ENCODE measurements at regions not wholly inside any gene's neighbourhood (a gene's known extent, or its start where the extent isn't known, plus 50 kb on each side); places are given as distances from the start of the nearest gene placed in this dataset.

GRCh38 chr2:42888321-42889245 lies 96.2 kb upstream of the HAAO start:
- no peak overlapping the region for H3K4me3 ChIP-seq (ENCODE audit: low read depth, low read length)
- TF ChIP-seq CTCF (IDR thresholded peaks at IDR 0.05; ENCODE audit: low read depth, low read length) = no peak
- no peak for TF ChIP-seq POLR2A (IDR thresholded peaks at IDR 0.05; ENCODE audit: extremely low read depth, insufficient read length)
- no peak for TF ChIP-seq MAX (IDR thresholded peaks at IDR 0.05; ENCODE audit: low read depth, low read length)
- no peak for TF ChIP-seq MYC (IDR thresholded peaks at IDR 0.05; ENCODE audit: low read depth, low read length)
- no peak for DNase-seq (ENCODE audit: low read depth)

- TF ChIP-seq CTCF (IDR thresholded peaks at IDR 0.05; ENCODE audit: low read depth, low read length) = no peak
- no peak for TF ChIP-seq POLR2A (IDR thresholded peaks at IDR 0.05; ENCODE audit: extremely low read depth, insufficient read length)
- no peak for TF ChIP-seq MAX (IDR thresholded peaks at IDR 0.05; ENCODE audit: low read depth, low read length)
- no peak for TF ChIP-seq MYC (IDR thresholded peaks at IDR 0.05; ENCODE audit: low read depth, low read length)
- DNase-seq (ENCODE audit: low read depth) = no peak
- no peak overlapping the region for H3K4me3 ChIP-seq (ENCODE audit: low read depth, low read length)
Measured at GRCh38 chr2:42886921-42887320, 94.5 kb upstream of the HAAO start.

GRCh38 chr2:42882756-42883155 lies 90.4 kb upstream of the HAAO start:
- no peak for TF ChIP-seq POLR2A (IDR thresholded peaks at IDR 0.05; ENCODE audit: extremely low read depth, insufficient read length)
- no peak for TF ChIP-seq CTCF (IDR thresholded peaks at IDR 0.05; ENCODE audit: low read depth, low read length)
- TF ChIP-seq MAX (IDR thresholded peaks at IDR 0.05; ENCODE audit: low read depth, low read length) = no peak
- TF ChIP-seq MYC (IDR thresholded peaks at IDR 0.05; ENCODE audit: low read depth, low read length) = no peak
- no peak overlapping the region for H3K4me3 ChIP-seq (ENCODE audit: low read depth, low read length)
- no peak for DNase-seq (ENCODE audit: low read depth)

GRCh38 chr2:42881732-42882131 lies 89.3 kb upstream of the HAAO start:
- no peak for TF ChIP-seq POLR2A (IDR thresholded peaks at IDR 0.05; ENCODE audit: extremely low read depth, insufficient read length)
- no peak for TF ChIP-seq CTCF (IDR thresholded peaks at IDR 0.05; ENCODE audit: low read depth, low read length)
- TF ChIP-seq MYC (IDR thresholded peaks at IDR 0.05; ENCODE audit: low read depth, low read length) = no peak
- TF ChIP-seq MAX (IDR thresholded peaks at IDR 0.05; ENCODE audit: low read depth, low read length) = no peak

GRCh38 chr2:42880738-42881690 lies 88.6 kb upstream of the HAAO start:
- no peak for TF ChIP-seq POLR2A (IDR thresholded peaks at IDR 0.05; ENCODE audit: extremely low read depth, insufficient read length)
- no peak for TF ChIP-seq MYC (IDR thresholded peaks at IDR 0.05; ENCODE audit: low read depth, low read length)
- no peak for TF ChIP-seq MAX (IDR thresholded peaks at IDR 0.05; ENCODE audit: low read depth, low read length)
- TF ChIP-seq CTCF (IDR thresholded peaks at IDR 0.05; ENCODE audit: low read depth, low read length) = no peak
- H3K4me3 ChIP-seq (ENCODE audit: low read depth, low read length) = no peak overlapping the region
- no peak for DNase-seq (ENCODE audit: low read depth)

More at GRCh38 chr2:42881732-42882131, 89.3 kb upstream of the HAAO start:
- H3K4me3 ChIP-seq (ENCODE audit: low read depth, low read length) = no peak overlapping the region
- no peak for DNase-seq (ENCODE audit: low read depth)
